DMS53 (cell line): ENCODE measurements at regions not wholly inside any gene's neighbourhood (a gene's known extent, or its start where the extent isn't known, plus 50 kb on each side); places are given as distances from the start of the nearest gene placed in this dataset.

Experiments
- DNase-seq: peaks from one replicate; lab custom pipeline; 2025; lab: John Stamatoyannopoulos, UW

DNA sequence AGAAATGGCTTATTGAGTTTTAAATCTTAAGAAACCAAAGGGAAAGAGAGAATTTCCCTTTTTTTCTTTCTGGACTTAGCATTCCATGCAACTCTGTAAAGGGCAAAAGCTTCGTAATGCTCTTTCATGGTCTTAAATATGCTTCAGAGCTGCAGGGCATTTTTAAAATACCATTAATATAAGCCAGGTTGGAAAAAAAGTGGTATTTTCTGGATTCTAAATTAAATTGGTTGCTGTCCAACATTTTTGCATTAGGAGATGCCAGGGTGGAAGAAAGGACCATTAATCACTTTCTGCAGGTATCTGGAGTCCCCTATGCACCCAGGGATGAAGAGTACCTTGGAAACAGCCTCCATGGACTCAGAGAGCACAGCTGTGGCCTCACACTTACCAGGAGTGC lies 215.1 kb upstream of the DAPK1 start:
- DNase-seq = no peak

- DNase-seq = no peak
Observed at GRCh38 chr9:87283585-87283984, 214.1 kb upstream of the DAPK1 start.

DNA sequence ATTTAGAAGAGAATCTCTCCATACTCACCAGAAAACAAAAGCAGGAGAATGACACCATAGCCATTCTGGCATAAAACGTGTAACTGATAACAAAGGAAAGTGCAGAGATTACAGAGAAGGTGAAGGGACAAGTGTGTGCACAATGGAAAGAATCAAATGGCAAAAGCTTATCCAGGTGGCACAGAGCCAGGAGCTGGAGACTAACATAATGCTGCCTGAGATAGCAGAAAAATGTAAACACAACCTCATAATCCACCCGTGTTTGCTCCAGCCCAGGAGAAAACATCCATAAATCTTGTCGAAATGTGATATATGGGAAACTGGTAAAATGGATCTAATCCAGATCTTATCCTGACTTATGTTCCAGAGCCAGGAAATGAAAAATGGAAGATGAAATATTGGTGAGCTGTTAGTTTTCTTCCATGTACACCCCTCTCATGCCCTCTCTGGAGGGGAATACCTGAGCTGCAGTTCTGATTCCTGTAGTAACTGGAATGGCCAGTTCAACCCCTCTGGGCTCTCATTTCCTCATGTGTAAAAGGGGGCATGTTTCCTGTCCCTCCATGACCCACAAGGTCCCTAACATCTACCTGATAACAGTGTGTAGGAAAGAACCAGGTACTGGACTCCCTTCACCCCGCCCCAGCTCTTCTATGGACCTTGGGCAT lies 212.3 kb upstream of the DAPK1 start:
- no peak for DNase-seq

GRCh38 chr9:87286506-87286905 lies 211.2 kb upstream of the DAPK1 start:
- no peak for DNase-seq

DNA sequence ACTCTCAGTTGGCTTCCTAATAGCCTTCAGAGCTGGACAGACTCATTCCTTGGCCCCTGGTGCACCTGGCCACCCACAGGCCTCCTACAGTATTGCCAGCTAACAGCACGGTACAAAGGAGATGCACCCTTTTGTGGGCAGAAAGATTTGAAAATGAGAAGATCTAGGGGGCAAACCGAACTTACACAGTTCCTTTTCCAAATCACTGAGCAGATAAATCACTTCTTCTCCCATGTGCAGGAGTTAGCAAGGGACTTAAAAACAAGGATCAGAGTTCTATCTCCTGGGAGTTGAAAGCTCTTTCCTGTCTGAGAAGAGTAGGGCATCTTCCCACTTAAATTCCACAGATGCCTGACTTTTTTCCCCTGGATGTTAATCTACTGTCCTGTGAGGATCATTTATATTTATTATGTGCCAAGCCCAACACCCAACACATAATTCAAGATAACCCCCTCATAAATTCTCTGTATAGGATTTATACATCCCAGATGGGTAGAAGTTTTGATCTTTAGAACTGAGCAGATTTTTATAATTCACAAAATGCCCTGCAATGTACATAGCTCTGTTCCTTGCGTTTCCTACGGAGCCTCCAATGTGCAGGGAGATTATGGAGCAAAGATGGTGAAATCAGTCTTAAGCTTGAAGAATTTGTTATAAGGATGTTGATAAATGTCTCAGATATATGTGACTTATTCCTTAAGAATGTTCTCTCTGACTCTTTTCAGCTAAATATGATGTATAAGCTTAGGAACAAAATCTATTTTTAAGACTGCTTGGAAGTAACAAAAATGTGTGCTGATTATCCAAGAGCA lies 207.2 kb upstream of the DAPK1 start:
- DNase-seq = no peak

DNA sequence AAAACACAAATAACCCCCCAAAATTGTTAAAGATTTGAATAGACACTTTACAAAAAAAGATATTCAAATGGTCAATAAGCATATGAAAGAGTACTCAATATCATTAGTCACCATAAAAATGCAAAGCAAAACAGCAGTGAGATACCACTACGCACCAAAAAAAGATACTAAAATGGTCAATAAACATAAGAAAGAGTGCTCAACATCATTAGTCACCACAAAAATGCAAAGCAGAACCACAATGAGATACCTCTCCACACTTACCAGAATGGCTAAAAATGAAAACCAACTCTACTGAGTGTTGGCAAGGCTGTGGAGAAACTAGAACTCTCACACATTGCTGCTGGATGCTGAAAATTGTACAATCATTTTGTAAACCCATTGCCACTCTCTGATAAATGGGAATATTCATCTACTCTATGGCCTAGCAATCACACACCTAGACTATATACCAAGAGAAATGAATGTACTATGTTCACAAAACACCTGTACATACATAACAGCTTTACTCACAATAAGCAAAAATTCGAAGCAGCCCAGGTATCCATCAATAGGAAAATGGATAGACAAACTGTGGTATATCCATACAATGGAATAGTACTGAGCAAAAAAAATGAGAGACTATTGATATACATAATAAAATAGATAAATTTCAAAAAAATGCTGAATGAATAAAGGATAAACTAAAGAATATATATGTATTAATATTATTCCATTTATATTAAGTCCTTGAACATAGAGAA lies 205.0 kb upstream of the DAPK1 start:
- DNase-seq = no peak

- DNase-seq = no peak
Observed at GRCh38 chr9:87294126-87294525, 203.5 kb upstream of the DAPK1 start.

GRCh38 chr9:87300915-87301314 lies 196.8 kb upstream of the DAPK1 start:
- DNase-seq = no peak

GRCh38 chr9:87301371-87301770 lies 196.3 kb upstream of the DAPK1 start:
- DNase-seq = no peak

DNA sequence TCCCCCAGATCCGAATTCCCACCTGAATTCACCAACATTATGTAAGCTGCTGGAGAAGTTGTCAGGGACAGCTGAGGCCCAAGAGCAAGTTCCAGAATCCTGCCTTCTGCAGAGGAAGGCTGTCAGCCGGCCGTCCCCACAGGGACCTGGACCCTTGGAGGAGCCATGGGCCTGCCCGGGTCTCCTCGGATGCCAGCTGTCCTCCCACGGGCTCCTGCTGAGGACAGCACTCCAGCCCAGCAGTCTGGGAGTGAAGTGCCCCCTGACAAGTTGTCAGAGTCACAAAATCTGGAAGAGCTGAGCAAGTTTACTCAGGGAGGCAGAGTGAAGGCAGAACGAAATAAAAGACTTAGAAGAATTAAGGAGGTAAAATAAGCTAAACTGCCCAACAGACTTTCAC lies 192.5 kb upstream of the DAPK1 start:
- DNase-seq = no peak

- DNase-seq = no peak
Observed at GRCh38 chr9:87306006-87306405, 191.7 kb upstream of the DAPK1 start.

DNA sequence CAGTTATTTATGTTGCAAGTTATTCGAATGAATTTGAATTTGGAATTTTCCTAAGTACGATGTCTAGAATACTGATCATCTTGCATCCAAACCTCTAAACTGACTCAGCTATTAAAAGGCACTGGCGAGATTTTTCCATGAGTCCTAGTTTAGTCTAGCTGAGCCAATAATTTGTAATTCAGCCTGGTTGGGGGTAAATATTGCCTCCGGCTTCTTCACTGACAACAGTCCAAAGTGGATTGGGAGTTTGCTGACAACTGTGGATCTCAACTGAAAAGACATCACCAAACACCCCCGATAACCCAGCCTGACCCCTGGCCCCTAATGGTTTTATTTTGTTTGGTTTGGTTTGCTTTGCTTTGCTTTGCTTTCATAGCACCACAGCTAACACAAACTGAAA lies 189.8 kb upstream of the DAPK1 start:
- no peak for DNase-seq

- no peak for DNase-seq
Observed at GRCh38 chr9:87309236-87309635, 188.4 kb upstream of the DAPK1 start.

GRCh38 chr9:87310827-87311523 lies 186.7 kb upstream of the DAPK1 start:
- no peak for DNase-seq

DNA sequence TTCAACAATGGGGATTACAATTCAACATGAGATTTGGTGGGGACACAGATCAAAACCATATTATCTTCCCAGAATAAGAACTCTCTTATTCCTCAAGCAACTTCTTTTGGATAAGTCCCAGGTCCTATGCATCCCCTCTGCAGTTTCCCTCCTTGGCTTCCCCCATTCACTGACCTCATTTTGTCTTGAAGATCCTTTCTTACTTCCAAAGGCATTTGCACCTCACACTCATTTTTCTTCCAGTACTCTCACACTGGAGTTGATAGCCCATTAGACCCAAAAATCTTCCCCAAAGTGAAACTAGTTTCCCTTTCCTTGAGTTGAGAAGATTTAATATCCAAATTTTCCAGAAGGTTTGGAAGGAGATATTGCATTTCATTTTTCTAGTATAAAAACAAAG lies 178.0 kb upstream of the DAPK1 start:
- no peak for DNase-seq

- no peak for DNase-seq
Observed at GRCh38 chr9:87320146-87320884, 177.4 kb upstream of the DAPK1 start.

GRCh38 chr9:87322840-87323635 lies 174.6 kb upstream of the DAPK1 start:
- DNase-seq = no peak

GRCh38 chr9:87323928-87324327 lies 173.7 kb upstream of the DAPK1 start:
- DNase-seq = no peak

DNA sequence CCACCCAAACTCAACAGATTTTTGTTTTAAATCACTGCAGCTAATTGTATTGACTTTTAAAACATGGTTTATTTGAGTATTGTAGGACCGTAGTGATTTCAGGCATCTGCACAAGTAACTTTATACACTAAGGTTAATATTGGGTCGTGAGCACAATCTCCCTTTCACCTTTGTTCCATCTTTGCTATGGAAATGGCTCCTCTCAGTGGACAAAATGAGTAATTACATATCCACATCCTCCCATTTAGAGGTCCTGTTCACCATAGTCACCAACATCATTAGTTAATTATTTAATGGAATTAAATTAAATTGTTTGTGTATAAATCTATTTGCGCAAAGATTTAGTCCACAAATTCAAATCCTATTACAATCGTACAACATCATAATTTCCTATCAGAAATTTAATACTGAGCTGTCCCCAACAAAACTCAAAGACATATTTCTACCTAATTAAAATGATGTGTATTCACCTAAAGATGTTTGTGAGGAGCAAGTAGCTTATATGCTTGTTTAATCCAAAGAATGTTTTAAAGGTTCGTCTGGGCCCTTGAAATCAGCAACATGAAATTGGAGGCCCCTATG lies 173.0 kb upstream of the DAPK1 start:
- peak; percentile 66 for DNase-seq

DNA sequence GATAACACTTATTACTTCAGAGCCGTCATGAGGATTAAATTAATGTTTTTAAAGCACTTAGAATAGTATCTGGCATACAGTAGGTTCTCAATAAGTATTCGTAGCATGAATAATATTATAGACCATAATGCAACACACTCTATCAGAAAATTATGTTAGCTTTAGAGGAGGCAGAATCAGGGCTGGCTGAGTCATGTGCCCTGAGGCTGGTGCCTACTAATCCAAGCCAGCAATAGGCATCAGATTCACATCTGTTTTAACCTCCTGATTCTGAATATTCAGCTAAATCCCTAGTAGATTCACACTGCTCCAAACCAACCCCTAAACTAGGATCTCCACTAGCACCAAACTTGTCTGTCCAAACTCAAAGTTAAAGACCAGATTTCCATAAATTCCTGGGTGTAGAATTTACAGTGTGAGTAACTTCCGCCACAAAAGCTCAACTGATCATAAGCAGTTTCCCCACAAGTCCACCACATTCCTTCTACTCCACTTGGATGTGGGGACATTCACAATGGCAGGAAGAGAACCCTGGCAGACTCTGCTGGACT lies 170.0 kb upstream of the DAPK1 start:
- peak; percentile 3 for DNase-seq
